22Rv1 (cell line): ENCODE measurements at regions not wholly inside any gene's neighbourhood (a gene's known extent, or its start where the extent isn't known, plus 50 kb on each side); places are given as distances from the start of the nearest gene placed in this dataset.

ENCODE experiments used
- CTCF ChIP-seq: fragments of 450-650 bp; IDR thresholded peaks from 2 replicates; pipeline ENCODE4 v1.5.1; 2017; ENCODE audit warnings: mild to moderate bottlenecking
- ZFX ChIP-seq: fragments of 450-650 bp; IDR thresholded peaks from 2 replicates; pipeline ENCODE4 v1.6.1; 2017; ENCODE audit warnings: antibody characterized with exemption, borderline replicate concordance

- no peak for TF ChIP-seq CTCF
- no peak for TF ChIP-seq ZFX
These were observed 120.0 kb upstream of the TBL1XR1 start for GRCh38 chr3:177317247-177317646.
